Natural killer cell (primary cell): ENCODE measurements at regions not wholly inside any gene's neighbourhood (a gene's known extent, or its start where the extent isn't known, plus 50 kb on each side); places are given as distances from the start of the nearest gene placed in this dataset.

ENCODE experiments used
- ATAC-seq, 3 donors: fragments of 150-1000 bp in 2 of 3; fragments of 200-7000 bp in 1 of 3; cut with Tn5 transposase; 1 replicate in 1 of 3; 2 replicates in 2 of 3; pipeline ENCODE4 v1.10.0; 2021; ENCODE audit warnings: mild to moderate bottlenecking in 2 of 3, moderate library complexity in 2 of 3
- DNase-seq, 2 donors: peaks; one replicate each; pipeline versions ENCODE4 v3.0.0 to v3.0.0-alpha.2; 2013 to 2021; ENCODE audit warnings: mixed read lengths in 1 of 2
- H3K27ac ChIP-seq: one replicate; pipeline ENCODE4 v1.5.1; 2013; ENCODE audit warnings: mild to moderate bottlenecking, low read length
- H3K27me3 ChIP-seq: one replicate; pipeline ENCODE4 v1.6.1; 2013; ENCODE audit warnings: low read length; ENCODE audit not compliant: control insufficient read depth, insufficient read depth
- H3K36me3 ChIP-seq: one replicate; pipeline ENCODE4 v1.6.1; 2013; ENCODE audit warnings: low read length; ENCODE audit not compliant: control insufficient read depth, insufficient read depth
- H3K4me1 ChIP-seq: one replicate; pipeline ENCODE4 v1.6.1; 2013; ENCODE audit warnings: low read length; ENCODE audit not compliant: control insufficient read depth, insufficient read depth
- H3K4me3 ChIP-seq: one replicate; pipeline ENCODE4 v1.5.1; 2013; ENCODE audit warnings: low read length
- H3K9me3 ChIP-seq: one replicate; pipeline ENCODE4 v1.6.1; 2013; ENCODE audit warnings: low read length; ENCODE audit not compliant: control insufficient read depth, insufficient read depth
- H3K27ac Mint-ChIP-seq, 2 donors: one replicate each; pipeline ENCODE4 v1.8.0; 2022; ENCODE audit warnings: mild to moderate bottlenecking in 2 of 2, mixed read lengths in 2 of 2, moderate library complexity in 1 of 2
- H3K27me3 Mint-ChIP-seq, 2 donors: one replicate each; pipeline ENCODE4 v1.8.0; 2022; ENCODE audit warnings: low read depth in 2 of 2, mixed read lengths in 2 of 2
- H3K36me3 Mint-ChIP-seq: one replicate; pipeline ENCODE4 v1.8.0; 2022; ENCODE audit warnings: mixed read lengths
- H3K4me1 Mint-ChIP-seq, 2 donors: one replicate each; pipeline ENCODE4 v1.8.0; 2022; ENCODE audit warnings: mixed read lengths in 2 of 2
- H3K4me3 Mint-ChIP-seq: one replicate; pipeline ENCODE4 v1.8.0; 2022; ENCODE audit warnings: mild to moderate bottlenecking, moderate library complexity, mixed read lengths
- H3K9me3 Mint-ChIP-seq, 2 donors: one replicate each; pipeline ENCODE4 v1.8.0; 2022; ENCODE audit warnings: mixed read lengths in 2 of 2
- WGBS: methylation state at CpG from one replicate; pipeline ENCODE4 v1.1.7; 2013; ENCODE audit warnings: missing lambda C conversion rate; ENCODE audit not compliant: insufficient coverage; 5-methylcytosine and 5-hydroxymethylcytosine counted together
- intact Hi-C: fragments of 100-400 bp; cut with micrococcal nuclease; formaldehyde crosslinking; loops from one replicate; pipeline ENCODE4 v1.14.2; 2022
- TF ChIP-seq, protein P1 (sequence below): fragments of 200-600 bp; IDR thresholded peaks from one replicate; pipeline ENCODE4 v1.8.0; 2022; ENCODE audit warnings: antibody characterized with exemption

DNA sequence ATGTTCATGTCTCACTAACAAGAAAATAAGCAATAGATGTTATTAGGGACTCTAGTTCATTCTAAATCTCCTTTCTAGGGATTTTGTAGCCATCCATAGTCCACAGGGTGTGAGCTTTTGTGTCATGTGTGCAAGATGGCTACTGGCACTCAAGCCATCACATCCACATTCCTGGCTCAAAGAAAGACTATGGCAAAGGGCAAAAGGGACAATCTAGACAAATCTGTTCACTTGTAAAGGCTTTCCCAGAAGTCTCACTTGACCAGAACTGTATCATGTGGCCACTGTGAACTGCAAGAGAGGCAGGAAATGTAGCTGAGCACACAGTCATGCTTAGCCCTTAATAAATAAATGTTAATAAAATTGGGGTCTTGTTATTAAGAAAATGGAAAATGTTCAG is 212.6 kb upstream of the EXOC2 start:
- Histone ChIP-seq H3K27me3 (no peaks in the 10 kb centered on the region), H3K9me3 (no peaks in the 10 kb centered on the region), H3K36me3 (no peaks in the 10 kb centered on the region), H3K4me1 (no peaks in the 10 kb centered on the region), H3K27ac (no peak overlapping the region), H3K4me3 (no peak overlapping the region)
- no peak overlapping the region for H3K4me3 Mint-ChIP-seq
- ATAC-seq (no peak), DNase-seq (no peak)
- TF ChIP-seq, protein P1, sequence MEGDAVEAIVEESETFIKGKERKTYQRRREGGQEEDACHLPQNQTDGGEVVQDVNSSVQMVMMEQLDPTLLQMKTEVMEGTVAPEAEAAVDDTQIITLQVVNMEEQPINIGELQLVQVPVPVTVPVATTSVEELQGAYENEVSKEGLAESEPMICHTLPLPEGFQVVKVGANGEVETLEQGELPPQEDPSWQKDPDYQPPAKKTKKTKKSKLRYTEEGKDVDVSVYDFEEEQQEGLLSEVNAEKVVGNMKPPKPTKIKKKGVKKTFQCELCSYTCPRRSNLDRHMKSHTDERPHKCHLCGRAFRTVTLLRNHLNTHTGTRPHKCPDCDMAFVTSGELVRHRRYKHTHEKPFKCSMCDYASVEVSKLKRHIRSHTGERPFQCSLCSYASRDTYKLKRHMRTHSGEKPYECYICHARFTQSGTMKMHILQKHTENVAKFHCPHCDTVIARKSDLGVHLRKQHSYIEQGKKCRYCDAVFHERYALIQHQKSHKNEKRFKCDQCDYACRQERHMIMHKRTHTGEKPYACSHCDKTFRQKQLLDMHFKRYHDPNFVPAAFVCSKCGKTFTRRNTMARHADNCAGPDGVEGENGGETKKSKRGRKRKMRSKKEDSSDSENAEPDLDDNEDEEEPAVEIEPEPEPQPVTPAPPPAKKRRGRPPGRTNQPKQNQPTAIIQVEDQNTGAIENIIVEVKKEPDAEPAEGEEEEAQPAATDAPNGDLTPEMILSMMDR = no peak
- H3K27ac Mint-ChIP-seq = no peak overlapping the region
- H3K27me3 Mint-ChIP-seq = peaks cover 0 to under 1% of the 10 kb centered on the region in 2 donors
- no peaks in the 10 kb centered on the region for H3K4me1 Mint-ChIP-seq
- intact Hi-C loops = no loop called here
- no peaks in the 10 kb centered on the region for H3K36me3 Mint-ChIP-seq
- no peaks in the 10 kb centered on the region for H3K9me3 Mint-ChIP-seq

DNA sequence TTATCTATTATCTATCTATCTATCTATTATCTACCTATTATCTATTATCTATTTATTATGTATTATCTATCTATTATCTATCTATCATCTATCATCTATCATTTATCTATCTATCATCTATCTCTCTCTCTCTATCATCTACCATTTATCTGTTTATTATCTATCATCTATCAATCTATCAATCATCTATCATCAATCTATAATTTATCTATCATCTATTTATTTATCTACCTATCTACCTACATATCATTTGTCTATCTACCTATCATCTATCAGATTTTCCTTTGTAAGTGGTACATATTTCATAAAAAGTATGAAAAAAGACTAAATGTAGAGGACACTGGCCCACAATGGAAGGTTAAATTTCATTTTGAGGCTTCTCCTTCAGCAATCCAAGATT is 212.1 kb upstream of the EXOC2 start:
- H3K9me3 Mint-ChIP-seq = no peaks in the 10 kb centered on the region
- Histone ChIP-seq H3K36me3 (no peaks in the 10 kb centered on the region), H3K27me3 (no peaks in the 10 kb centered on the region), H3K4me3 (no peak overlapping the region), H3K4me1 (no peaks in the 10 kb centered on the region), H3K27ac (no peak overlapping the region), H3K9me3 (no peaks in the 10 kb centered on the region)
- TF ChIP-seq, protein P1 = no peak
- ATAC-seq (no peak), DNase-seq (no peak)
- H3K27me3 Mint-ChIP-seq = peaks cover 0 to 3% of the 10 kb centered on the region in 2 donors
- no peak overlapping the region for H3K4me3 Mint-ChIP-seq
- no peaks in the 10 kb centered on the region for H3K4me1 Mint-ChIP-seq
- intact Hi-C loops = no loop called here
- no peak overlapping the region for H3K27ac Mint-ChIP-seq
- H3K36me3 Mint-ChIP-seq = no peaks in the 10 kb centered on the region

DNA sequence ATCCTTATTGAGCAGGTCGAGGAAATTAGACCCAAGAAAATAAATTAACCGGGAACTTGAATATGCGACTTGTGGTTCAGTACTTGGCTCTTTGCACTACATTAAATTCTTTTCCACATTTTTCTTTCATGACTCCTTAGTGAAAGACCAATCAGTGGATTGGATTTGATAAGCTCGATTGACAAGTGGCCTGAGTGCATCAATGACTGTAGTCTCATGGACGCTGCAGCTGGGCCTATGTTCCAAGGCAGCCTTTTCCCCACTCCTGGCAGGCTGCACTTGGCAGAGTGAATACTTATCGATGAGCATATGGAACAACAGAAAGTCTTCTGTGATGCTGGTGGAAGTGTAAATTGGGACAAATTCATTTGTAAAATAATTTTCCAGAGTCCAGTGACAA is 210.8 kb upstream of the EXOC2 start:
- H3K27me3 ChIP-seq = no peaks in the 10 kb centered on the region
- Mint-ChIP-seq H3K27me3 (peaks cover 0 to 5% of the 10 kb centered on the region in 2 donors), H3K9me3 (no peaks in the 10 kb centered on the region), H3K4me3 (no peak overlapping the region), H3K36me3 (no peaks in the 10 kb centered on the region), H3K4me1 (no peaks in the 10 kb centered on the region), H3K27ac (no peak overlapping the region)
- DNase-seq = no peak
- no peak overlapping the region for H3K27ac ChIP-seq
- no peak for ATAC-seq
- intact Hi-C loops = no loop called here
- H3K36me3 ChIP-seq = no peaks in the 10 kb centered on the region
- H3K4me3 ChIP-seq = no peak overlapping the region
- TF ChIP-seq, protein P1 = no peak
- no peaks in the 10 kb centered on the region for H3K9me3 ChIP-seq
- no peaks in the 10 kb centered on the region for H3K4me1 ChIP-seq
- 93% methylated on average over 6 of the region's 6 CpGs for WGBS

DNA sequence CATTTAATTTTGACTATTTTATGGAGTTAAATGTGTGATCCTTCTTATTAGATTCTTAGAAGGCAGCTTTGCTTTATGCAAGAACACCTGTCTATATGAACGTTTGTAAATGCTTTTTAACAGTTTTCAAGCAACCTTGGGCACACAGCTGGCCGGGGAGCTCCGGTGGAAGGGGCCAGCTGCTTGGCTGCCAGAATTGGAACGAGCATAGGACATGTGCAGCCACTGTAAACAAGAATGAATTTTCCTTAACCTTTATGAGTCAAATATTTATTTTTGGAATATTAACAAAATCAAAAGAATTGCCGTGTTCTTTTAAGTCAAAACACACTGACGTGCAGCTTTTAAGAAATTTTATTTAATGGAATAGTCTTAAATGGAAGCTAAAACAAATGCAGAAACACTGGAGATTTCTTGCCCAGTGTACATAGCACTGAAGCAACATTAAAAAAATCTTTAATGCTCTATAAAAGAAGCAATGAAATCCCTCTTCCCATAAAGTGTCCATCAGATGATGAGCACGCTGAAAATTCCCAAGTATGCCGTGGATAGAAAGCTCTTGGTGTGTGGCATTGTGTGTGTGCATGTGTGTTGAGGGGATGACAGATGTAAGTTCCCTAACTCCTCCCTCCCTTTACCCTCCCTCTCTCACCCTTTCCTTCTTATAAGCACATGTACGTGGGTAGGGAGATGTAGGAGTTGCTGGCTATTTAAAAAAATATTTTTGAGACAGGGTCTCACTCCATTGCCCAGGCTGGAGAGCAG is 208.9 kb upstream of the EXOC2 start:
- no peak overlapping the region for H3K27ac ChIP-seq
- no peaks in the 10 kb centered on the region for H3K36me3 Mint-ChIP-seq
- no peak for ATAC-seq
- H3K4me3 Mint-ChIP-seq = no peak overlapping the region
- no peaks in the 10 kb centered on the region for H3K4me1 ChIP-seq
- no peak overlapping the region for H3K4me3 ChIP-seq
- TF ChIP-seq, protein P1 = no peak
- no peaks in the 10 kb centered on the region for H3K9me3 ChIP-seq
- H3K27me3 Mint-ChIP-seq = peaks cover 7 to 13% of the 10 kb centered on the region in 2 donors
- H3K27ac Mint-ChIP-seq = no peak overlapping the region
- intact Hi-C loops = no loop called here
- no peaks in the 10 kb centered on the region for H3K36me3 ChIP-seq
- H3K4me1 Mint-ChIP-seq = no peaks in the 10 kb centered on the region
- WGBS = 82% methylated on average over 6 of the region's 9 CpGs
- H3K27me3 ChIP-seq = no peaks in the 10 kb centered on the region
- no peaks in the 10 kb centered on the region for H3K9me3 Mint-ChIP-seq
- no peak for DNase-seq
